ENCODE measurements at regions not wholly inside any gene's neighbourhood (a gene's known extent, or its start where the extent isn't known, plus 50 kb on each side); places are given as distances from the start of the nearest gene placed in this dataset.

DNA sequence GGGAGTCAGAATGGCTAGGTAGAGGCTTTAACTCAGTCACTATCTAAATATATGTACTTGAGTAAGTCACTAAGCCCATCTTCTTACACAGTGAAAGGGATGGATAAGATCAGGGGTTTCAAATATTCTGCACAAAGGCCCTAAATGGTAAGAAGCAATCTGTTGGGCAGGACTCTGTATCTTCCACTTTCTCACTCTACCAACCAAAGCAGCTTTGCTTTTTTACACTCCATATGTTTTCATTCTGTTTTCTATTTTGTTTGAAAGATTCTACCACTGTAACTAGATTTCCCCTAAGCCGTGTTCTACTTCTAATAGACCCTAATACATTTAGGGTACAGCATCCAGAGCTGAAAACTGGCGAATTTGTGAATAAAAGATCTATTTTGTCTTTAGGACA is 477.5 kb upstream of the NMUR2 start:
- Mint-ChIP-seq H3K4me3 (no peak overlapping the region), H3K36me3 (ENCODE audit: low read depth) (no peaks in the 10 kb centered on the region), H3K27ac (no peak overlapping the region), H3K27me3 (ENCODE audit: insufficient read depth) (no peaks in the 10 kb centered on the region), H3K9me3 (peaks cover 31% of the 10 kb centered on the region), H3K4me1 (ENCODE audit: low read depth) (no peaks in the 10 kb centered on the region)
- TF ChIP-seq, protein P1, sequence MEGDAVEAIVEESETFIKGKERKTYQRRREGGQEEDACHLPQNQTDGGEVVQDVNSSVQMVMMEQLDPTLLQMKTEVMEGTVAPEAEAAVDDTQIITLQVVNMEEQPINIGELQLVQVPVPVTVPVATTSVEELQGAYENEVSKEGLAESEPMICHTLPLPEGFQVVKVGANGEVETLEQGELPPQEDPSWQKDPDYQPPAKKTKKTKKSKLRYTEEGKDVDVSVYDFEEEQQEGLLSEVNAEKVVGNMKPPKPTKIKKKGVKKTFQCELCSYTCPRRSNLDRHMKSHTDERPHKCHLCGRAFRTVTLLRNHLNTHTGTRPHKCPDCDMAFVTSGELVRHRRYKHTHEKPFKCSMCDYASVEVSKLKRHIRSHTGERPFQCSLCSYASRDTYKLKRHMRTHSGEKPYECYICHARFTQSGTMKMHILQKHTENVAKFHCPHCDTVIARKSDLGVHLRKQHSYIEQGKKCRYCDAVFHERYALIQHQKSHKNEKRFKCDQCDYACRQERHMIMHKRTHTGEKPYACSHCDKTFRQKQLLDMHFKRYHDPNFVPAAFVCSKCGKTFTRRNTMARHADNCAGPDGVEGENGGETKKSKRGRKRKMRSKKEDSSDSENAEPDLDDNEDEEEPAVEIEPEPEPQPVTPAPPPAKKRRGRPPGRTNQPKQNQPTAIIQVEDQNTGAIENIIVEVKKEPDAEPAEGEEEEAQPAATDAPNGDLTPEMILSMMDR (IDR thresholded peaks at IDR 0.05): no peak
- no peak for DNase-seq

DNA sequence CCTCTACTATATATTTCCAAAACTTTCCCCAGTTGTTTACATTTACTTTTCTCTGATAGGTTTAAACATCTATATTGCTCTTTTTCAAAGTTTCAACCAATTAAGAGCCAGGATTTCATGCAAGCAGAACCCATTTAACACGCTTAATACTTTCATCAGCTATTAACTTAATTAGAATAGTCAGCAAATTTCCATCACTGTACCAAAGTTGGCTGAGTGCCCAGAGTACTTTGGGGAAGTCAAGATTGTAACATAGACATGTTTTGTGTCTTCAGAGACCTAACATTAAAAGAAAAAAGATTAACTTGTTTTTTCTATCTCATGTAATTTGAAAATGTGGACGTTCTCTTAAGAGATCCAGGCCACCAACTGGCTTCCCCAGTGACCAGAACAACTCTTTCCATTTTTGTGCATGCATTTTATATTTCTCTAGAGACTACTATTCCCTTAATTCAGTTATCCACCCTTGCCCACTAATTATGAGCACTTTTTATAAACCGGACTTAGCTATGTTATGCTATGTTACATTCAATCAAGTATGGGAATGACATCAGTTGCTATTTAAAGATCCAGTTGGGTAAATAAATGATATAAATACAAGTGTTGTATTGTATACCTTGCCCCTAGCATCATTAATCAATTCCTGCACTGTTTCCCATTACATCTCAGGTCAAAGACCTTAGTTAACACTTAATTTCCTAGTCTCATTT is 478.1 kb upstream of the NMUR2 start:
- DNase-seq: no peak
- Mint-ChIP-seq H3K9me3 (peaks cover 30% of the 10 kb centered on the region), H3K4me3 (no peak overlapping the region), H3K27me3 (ENCODE audit: insufficient read depth) (no peaks in the 10 kb centered on the region), H3K4me1 (ENCODE audit: low read depth) (no peaks in the 10 kb centered on the region), H3K36me3 (ENCODE audit: low read depth) (no peaks in the 10 kb centered on the region), H3K27ac (no peak overlapping the region)
- TF ChIP-seq, protein P1 (IDR thresholded peaks at IDR 0.05): no peak

DNA sequence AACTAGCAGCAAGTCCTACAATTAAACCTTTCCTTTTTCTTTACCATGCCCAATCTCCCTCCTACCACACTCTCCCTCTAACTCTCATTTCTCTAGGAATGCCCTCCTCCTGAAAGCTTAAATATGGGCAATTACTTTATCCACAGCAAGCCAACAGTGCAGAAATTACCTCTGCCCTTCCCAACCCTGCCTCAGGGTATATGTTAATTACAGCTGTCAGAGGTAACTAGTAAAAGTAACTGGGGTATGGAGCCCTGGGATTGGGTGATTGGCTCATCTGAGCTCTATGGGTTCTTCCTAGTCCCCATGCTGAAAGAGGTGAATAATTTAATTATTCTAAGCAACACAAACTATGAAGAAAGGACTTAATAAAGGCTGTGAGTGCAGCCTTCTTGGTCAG is 478.9 kb upstream of the NMUR2 start:
- Mint-ChIP-seq H3K9me3 (peaks cover 26% of the 10 kb centered on the region), H3K36me3 (ENCODE audit: low read depth) (no peaks in the 10 kb centered on the region), H3K27ac (no peak overlapping the region), H3K4me1 (ENCODE audit: low read depth) (no peaks in the 10 kb centered on the region), H3K27me3 (ENCODE audit: insufficient read depth) (no peaks in the 10 kb centered on the region), H3K4me3 (no peak overlapping the region)
- TF ChIP-seq, protein P1 (IDR thresholded peaks at IDR 0.05): no peak
- no peak for DNase-seq

DNA sequence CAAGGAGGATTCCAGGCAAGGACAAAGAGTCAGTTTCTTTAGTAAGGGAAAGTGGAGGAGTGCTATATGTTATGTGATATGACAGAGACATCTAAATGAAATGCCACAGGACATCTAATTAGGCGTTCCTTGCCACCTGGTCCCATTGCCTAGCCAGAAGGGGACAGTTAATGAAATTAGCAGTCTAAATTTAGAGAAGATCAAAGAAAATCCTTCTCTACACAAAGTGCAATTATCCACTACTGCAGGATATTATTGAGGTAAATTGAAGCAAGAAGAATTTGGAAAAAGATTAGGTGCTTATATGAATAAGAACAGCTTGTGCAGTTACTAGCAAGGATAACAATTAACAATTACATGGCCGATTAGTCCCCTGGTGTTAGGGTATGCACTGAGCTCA is 495.3 kb upstream of the NMUR2 start:
- DNase-seq: no peak
- H3K4me1 Mint-ChIP-seq (ENCODE audit: low read depth): no peaks in the 10 kb centered on the region
- TF ChIP-seq, protein P1 (IDR thresholded peaks at IDR 0.05): no peak
- H3K4me3 Mint-ChIP-seq: no peak overlapping the region
- H3K27me3 Mint-ChIP-seq (ENCODE audit: insufficient read depth): no peaks in the 10 kb centered on the region
- H3K9me3 Mint-ChIP-seq: peaks cover 26% of the 10 kb centered on the region
- H3K27ac Mint-ChIP-seq: no peak overlapping the region
- no peaks in the 10 kb centered on the region for H3K36me3 Mint-ChIP-seq (ENCODE audit: low read depth)

GRCh38 chr5:152901754-152902153 is 496.7 kb upstream of the NMUR2 start:
- Mint-ChIP-seq H3K4me1 (ENCODE audit: low read depth) (no peaks in the 10 kb centered on the region), H3K27me3 (ENCODE audit: insufficient read depth) (no peaks in the 10 kb centered on the region), H3K9me3 (peaks cover 18% of the 10 kb centered on the region), H3K27ac (no peak overlapping the region), H3K4me3 (no peak overlapping the region), H3K36me3 (ENCODE audit: low read depth) (no peaks in the 10 kb centered on the region)
- DNase-seq: no peak
- TF ChIP-seq, protein P1 (IDR thresholded peaks at IDR 0.05): no peak

Measured in HFFc6 (cell line).